ENCODE measurements at regions not wholly inside any gene's neighbourhood (a gene's known extent, or its start where the extent isn't known, plus 50 kb on each side); places are given as distances from the start of the nearest gene placed in this dataset.

DNA sequence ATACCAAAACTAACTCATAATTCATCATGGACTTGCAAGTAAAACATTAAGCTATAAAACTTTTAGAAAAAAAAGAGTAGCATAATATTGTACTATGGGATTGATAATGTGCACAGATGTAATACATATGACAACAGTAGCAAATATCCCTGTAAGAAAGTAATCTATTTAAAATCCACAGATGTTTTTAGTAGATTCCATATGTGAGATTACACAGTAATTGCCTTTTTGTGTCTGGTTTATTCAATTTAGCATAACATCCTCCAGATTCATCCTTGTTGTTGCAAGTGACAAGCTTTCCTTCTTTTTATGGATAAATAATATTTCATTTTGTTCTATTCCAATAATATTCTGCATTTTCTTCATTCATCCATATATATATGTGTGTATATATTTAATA, 278.2 kb upstream of the LRRTM4 start:
- H3K36me3 ChIP-seq (ENCODE audit: insufficient read depth, low read length): no peaks in the 10 kb centered on the region

DNA sequence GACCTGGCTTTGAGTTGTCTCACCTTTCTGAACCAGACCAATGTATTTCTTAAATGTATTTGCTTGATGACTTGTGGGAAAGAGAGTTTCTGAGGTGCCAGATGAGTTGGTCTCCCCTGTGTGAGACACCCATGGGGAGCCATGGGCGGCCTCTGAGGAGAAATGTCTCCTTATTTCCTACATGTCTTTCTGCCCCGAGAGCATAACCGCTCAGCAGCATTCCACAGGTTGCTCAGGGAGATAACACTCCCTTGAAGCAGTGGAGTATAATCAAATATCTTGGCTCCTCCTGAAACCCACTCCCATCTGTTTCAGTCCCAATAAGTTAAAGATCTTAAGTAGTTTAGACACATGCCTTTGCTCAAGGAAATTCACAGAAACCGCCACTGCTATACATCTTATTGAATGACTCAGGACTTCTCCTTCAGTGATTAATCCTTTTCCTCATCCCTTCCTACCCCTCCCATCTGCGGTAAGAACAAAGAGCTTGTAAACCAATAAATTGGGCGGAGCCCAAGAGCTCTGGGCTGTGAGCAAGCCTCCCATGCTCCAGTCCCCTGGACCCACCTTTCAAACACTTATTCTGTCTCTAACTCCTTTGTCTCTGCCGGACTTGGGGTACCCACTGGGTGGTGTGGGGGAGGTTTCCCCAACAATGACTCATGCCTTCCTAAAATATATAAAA, 285.5 kb upstream of the LRRTM4 start:
- Histone ChIP-seq H3K9ac (ENCODE audit: low read depth, low read length) (no peak overlapping the region), H3K4me1 (ENCODE audit: insufficient read depth, low read length) (no peaks in the 10 kb centered on the region), H3K27me3 (ENCODE audit: insufficient read depth, low read length) (no peaks in the 10 kb centered on the region), H3K4me3 (ENCODE audit: low read length) (no peak overlapping the region), H3K27ac (ENCODE audit: low read depth, low read length) (no peak overlapping the region), H3K9me3 (ENCODE audit: insufficient read depth, low read depth, low read length) (no peaks in the 10 kb centered on the region), H3K36me3 (ENCODE audit: insufficient read depth, low read length) (no peaks in the 10 kb centered on the region)
- 89% methylated on average over 6 of the region's 7 CpGs for WGBS

More for the DNA sequence above, 278.2 kb upstream of the LRRTM4 start:
- H3K27ac ChIP-seq (ENCODE audit: low read depth, low read length): no peak overlapping the region
- H3K4me1 ChIP-seq (ENCODE audit: insufficient read depth, low read length): peaks cover 6% of the 10 kb centered on the region; the same call in 1 of the 2 replicates
- no peaks in the 10 kb centered on the region for H3K9me3 ChIP-seq (ENCODE audit: insufficient read depth, low read depth, low read length)
- no peak overlapping the region for H3K4me3 ChIP-seq (ENCODE audit: low read length)
- H3K9ac ChIP-seq (ENCODE audit: low read depth, low read length): no peak overlapping the region
- H3K27me3 ChIP-seq (ENCODE audit: insufficient read depth, low read length): no peaks in the 10 kb centered on the region

DNA sequence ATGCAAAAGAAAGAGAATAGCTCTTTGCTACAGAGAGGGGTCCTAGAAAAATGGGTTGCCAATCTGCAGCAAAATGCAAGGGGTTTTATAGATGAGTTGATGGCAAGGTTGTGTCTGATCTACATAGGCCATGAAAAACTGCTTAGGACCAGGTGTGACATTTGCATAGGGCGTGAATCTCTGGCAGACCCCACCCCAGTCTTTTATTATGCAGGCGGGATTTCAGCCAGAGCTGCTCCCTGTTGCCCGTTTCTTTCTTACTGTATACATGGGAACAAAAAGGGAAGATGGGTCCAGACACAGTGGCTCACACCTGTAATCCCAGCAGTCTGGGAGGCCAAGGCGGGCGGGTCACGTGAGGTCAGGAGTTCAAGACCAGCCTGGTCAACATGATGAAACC, 286.4 kb upstream of the LRRTM4 start:
- Histone ChIP-seq H3K4me3 (ENCODE audit: low read length) (no peak overlapping the region), H3K9ac (ENCODE audit: low read depth, low read length) (no peak overlapping the region), H3K9me3 (ENCODE audit: insufficient read depth, low read depth, low read length) (no peaks in the 10 kb centered on the region), H3K36me3 (ENCODE audit: insufficient read depth, low read length) (no peaks in the 10 kb centered on the region), H3K27ac (ENCODE audit: low read depth, low read length) (no peak overlapping the region), H3K27me3 (ENCODE audit: insufficient read depth, low read length) (no peaks in the 10 kb centered on the region), H3K4me1 (ENCODE audit: insufficient read depth, low read length) (peaks cover 4% of the 10 kb centered on the region)
- 98% methylated on average over 6 of the region's 6 CpGs for WGBS

DNA sequence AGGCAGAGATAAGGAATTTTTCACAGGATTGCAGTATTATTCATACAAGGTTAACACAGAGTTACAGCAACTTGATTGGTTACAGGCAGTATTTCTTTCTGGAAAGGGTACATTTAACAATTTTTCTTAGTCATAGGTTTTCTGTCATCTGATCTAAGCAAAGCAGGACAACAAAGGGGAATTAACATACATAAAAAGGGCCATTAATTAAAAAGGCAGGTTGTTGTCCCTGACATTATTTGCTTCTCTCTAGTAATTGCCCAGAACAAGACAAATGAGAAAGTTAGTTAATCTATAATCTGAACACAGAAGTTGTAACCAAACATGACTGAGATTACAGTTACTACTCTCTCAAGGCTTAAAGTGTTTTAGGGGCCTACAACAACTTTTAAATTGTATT, 291.4 kb upstream of the LRRTM4 start:
- Histone ChIP-seq H3K36me3 (ENCODE audit: insufficient read depth, low read length) (no peaks in the 10 kb centered on the region), H3K4me1 (ENCODE audit: insufficient read depth, low read length) (peaks cover 8% of the 10 kb centered on the region), H3K9ac (ENCODE audit: low read depth, low read length) (no peak overlapping the region), H3K27ac (ENCODE audit: low read depth, low read length) (no peak overlapping the region), H3K4me3 (ENCODE audit: low read length) (no peak overlapping the region), H3K9me3 (ENCODE audit: insufficient read depth, low read depth, low read length) (no peaks in the 10 kb centered on the region), H3K27me3 (ENCODE audit: insufficient read depth, low read length) (no peaks in the 10 kb centered on the region)

GRCh38 chr2:77816618-77817017, 294.4 kb upstream of the LRRTM4 start:
- no peak overlapping the region for H3K4me3 ChIP-seq (ENCODE audit: low read length)
- no peak overlapping the region for H3K27ac ChIP-seq (ENCODE audit: low read depth, low read length)
- H3K4me1 ChIP-seq (ENCODE audit: insufficient read depth, low read length): peaks cover 11% of the 10 kb centered on the region
- WGBS: 100% methylated on average over 1 of the region's 1 CpG
- no peaks in the 10 kb centered on the region for H3K27me3 ChIP-seq (ENCODE audit: insufficient read depth, low read length)
- no peaks in the 10 kb centered on the region for H3K36me3 ChIP-seq (ENCODE audit: insufficient read depth, low read length)
- no peaks in the 10 kb centered on the region for H3K9me3 ChIP-seq (ENCODE audit: insufficient read depth, low read depth, low read length)
- H3K9ac ChIP-seq (ENCODE audit: low read depth, low read length): no peak overlapping the region

DNA sequence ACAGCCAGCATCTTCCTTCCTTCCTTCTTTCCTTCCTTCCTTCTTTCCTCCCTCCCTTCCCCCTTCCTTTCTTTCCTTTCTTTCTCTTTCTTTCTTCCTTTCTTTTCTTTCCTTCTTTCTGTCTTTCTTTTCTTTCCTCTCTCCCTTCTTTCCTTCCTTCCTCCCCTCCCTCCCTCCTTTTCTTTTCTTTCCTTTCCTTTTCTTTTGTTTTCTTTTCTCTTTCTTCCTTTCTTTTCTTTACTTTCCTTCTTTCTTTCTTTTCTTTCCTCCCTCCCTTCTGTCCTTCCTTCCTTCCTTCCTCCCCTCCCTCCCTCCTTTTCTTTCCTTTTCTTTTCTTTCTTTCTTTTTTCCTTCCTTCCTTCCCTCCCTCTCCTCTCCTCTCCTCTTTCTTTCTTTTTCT, 296.0 kb upstream of the LRRTM4 start:
- Histone ChIP-seq H3K27ac (ENCODE audit: low read depth, low read length) (no peak overlapping the region), H3K4me1 (ENCODE audit: insufficient read depth, low read length) (peaks cover 20% of the 10 kb centered on the region), H3K36me3 (ENCODE audit: insufficient read depth, low read length) (no peaks in the 10 kb centered on the region), H3K4me3 (ENCODE audit: low read length) (no peak overlapping the region), H3K27me3 (ENCODE audit: insufficient read depth, low read length) (no peaks in the 10 kb centered on the region), H3K9me3 (ENCODE audit: insufficient read depth, low read depth, low read length) (no peaks in the 10 kb centered on the region), H3K9ac (ENCODE audit: low read depth, low read length) (no peak overlapping the region)

DNA sequence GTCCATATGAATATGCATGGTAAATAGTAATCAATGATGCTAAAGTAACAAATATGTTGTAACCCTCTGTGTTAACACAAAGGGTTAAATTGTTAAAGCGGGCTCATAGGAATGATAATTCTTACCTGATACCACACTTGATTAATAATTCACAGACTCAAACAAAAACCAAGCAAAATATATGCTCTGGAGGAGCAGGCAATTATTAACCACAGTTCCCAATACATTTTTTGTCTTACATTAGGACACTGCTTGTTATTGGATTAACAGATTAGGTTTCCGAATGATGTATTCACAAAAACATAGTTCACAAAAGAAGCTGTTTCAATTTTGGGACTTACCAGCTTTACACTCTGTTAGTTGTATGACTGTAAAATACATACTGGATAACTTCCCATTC, 300.9 kb upstream of the LRRTM4 start:
- WGBS: 96% methylated on average over 2 of the region's 2 CpGs
- H3K4me1 ChIP-seq (ENCODE audit: insufficient read depth, low read length): peaks cover 12% of the 10 kb centered on the region; the same call in 1 of the 2 replicates
- H3K9me3 ChIP-seq (ENCODE audit: insufficient read depth, low read depth, low read length): peaks cover 8% of the 10 kb centered on the region; the same call in 1 of the 2 replicates
- no peaks in the 10 kb centered on the region for H3K36me3 ChIP-seq (ENCODE audit: insufficient read depth, low read length)
- no peak overlapping the region for H3K9ac ChIP-seq (ENCODE audit: low read depth, low read length)
- H3K27ac ChIP-seq (ENCODE audit: low read depth, low read length): no peak overlapping the region
- no peak overlapping the region for H3K4me3 ChIP-seq (ENCODE audit: low read length)
- H3K27me3 ChIP-seq (ENCODE audit: insufficient read depth, low read length): no peaks in the 10 kb centered on the region

DNA sequence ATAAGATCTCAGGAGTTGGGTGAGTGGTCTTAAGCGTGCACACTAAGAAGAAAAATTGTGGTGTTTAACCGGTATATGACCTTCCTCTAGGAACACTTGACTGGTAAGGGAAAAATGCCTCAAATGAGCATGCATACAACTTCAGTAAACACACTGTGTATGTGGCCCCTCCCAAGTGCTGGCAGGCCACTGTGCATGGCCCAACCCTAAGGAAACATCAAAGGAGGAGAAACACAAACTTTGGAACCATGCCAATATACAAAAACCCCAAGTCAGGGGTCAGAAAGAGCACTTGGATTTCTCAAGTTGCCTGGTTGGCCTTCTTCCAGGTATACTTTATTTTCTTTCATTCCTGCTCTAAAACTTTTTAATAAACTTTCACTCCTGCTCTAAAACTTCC, 308.9 kb upstream of the LRRTM4 start:
- no peak overlapping the region for H3K9ac ChIP-seq (ENCODE audit: low read depth, low read length)
- H3K9me3 ChIP-seq (ENCODE audit: insufficient read depth, low read depth, low read length): peaks cover 41% of the 10 kb centered on the region
- H3K27ac ChIP-seq (ENCODE audit: low read depth, low read length): no peak overlapping the region
- peaks cover 19% of the 10 kb centered on the region; the same call in 1 of the 2 replicates for H3K4me1 ChIP-seq (ENCODE audit: insufficient read depth, low read length)
- 98% methylated on average over 2 of the region's 2 CpGs for WGBS
- H3K4me3 ChIP-seq (ENCODE audit: low read length): no peak overlapping the region
- H3K27me3 ChIP-seq (ENCODE audit: insufficient read depth, low read length): no peaks in the 10 kb centered on the region
- peaks cover 4% of the 10 kb centered on the region; the same call in 1 of the 2 replicates for H3K36me3 ChIP-seq (ENCODE audit: insufficient read depth, low read length)

- Histone ChIP-seq H3K9ac (ENCODE audit: low read depth, low read length) (no peak overlapping the region), H3K36me3 (ENCODE audit: insufficient read depth, low read length) (peaks cover 4% of the 10 kb centered on the region; the same call in 1 of the 2 replicates), H3K4me3 (ENCODE audit: low read length) (no peak overlapping the region), H3K27me3 (ENCODE audit: insufficient read depth, low read length) (no peaks in the 10 kb centered on the region), H3K27ac (ENCODE audit: low read depth, low read length) (no peak overlapping the region), H3K4me1 (ENCODE audit: insufficient read depth, low read length) (peaks cover 19% of the 10 kb centered on the region; the same call in 1 of the 2 replicates), H3K9me3 (ENCODE audit: insufficient read depth, low read depth, low read length) (peaks cover 44% of the 10 kb centered on the region)
- WGBS: 88% methylated on average over 1 of the region's 1 CpG
Measured at GRCh38 chr2:77831471-77831870, 309.3 kb upstream of the LRRTM4 start.

DNA sequence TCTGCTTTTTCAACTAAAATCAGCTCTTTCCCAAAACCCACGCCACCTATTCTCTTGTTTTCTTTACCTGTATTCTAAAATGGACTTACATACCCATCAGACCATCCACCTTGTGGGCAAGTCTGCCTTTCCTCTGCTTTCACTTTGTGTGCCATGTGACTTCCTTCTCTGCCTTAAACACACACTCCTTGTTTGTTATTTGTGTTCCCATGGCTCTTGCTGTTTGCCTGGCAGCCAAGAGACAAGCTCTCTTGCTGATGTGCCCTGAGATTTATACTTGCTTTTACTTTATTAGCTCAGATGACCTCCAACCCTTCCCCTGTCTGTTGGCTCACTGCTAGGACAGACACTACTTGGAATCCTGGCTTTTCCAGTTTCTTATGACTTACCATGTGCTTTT, 309.7 kb upstream of the LRRTM4 start:
- Histone ChIP-seq H3K27ac (ENCODE audit: low read depth, low read length) (no peak overlapping the region), H3K9me3 (ENCODE audit: insufficient read depth, low read depth, low read length) (peaks cover 46% of the 10 kb centered on the region), H3K4me3 (ENCODE audit: low read length) (no peak overlapping the region), H3K27me3 (ENCODE audit: insufficient read depth, low read length) (no peaks in the 10 kb centered on the region), H3K9ac (ENCODE audit: low read depth, low read length) (no peak overlapping the region), H3K36me3 (ENCODE audit: insufficient read depth, low read length) (peaks cover 4% of the 10 kb centered on the region; the same call in 1 of the 2 replicates), H3K4me1 (ENCODE audit: insufficient read depth, low read length) (peaks cover 19% of the 10 kb centered on the region; the same call in 1 of the 2 replicates)
- 94% methylated on average over 1 of the region's 1 CpG for WGBS

GRCh38 chr2:77834360-77835002, 312.3 kb upstream of the LRRTM4 start:
- no peak overlapping the region for H3K4me3 ChIP-seq (ENCODE audit: low read length)
- WGBS: 90% methylated on average over 3 of the region's 3 CpGs
- H3K9me3 ChIP-seq (ENCODE audit: insufficient read depth, low read depth, low read length): peaks cover 61% of the 10 kb centered on the region
- peaks cover 8% of the 10 kb centered on the region; the same call in 1 of the 2 replicates for H3K4me1 ChIP-seq (ENCODE audit: insufficient read depth, low read length)
- H3K36me3 ChIP-seq (ENCODE audit: insufficient read depth, low read length): peaks cover 4% of the 10 kb centered on the region; the same call in 1 of the 2 replicates
- H3K27me3 ChIP-seq (ENCODE audit: insufficient read depth, low read length): no peaks in the 10 kb centered on the region
- no peak overlapping the region for H3K27ac ChIP-seq (ENCODE audit: low read depth, low read length)
- H3K9ac ChIP-seq (ENCODE audit: low read depth, low read length): no peak overlapping the region

All from HUES64 (cell line).